IMR-90 (cell line): ENCODE measurements at regions not wholly inside any gene's neighbourhood (a gene's known extent, or its start where the extent isn't known, plus 50 kb on each side); places are given as distances from the start of the nearest gene placed in this dataset.

Source experiments
- ATAC-seq: fragments of 200-7000 bp; cut with Tn5 transposase; 2 replicates; pipeline ENCODE4 v1.9.1; 2020; ENCODE audit warnings: low read depth, mild to moderate bottlenecking, moderate library complexity
- BruUV-seq: library from RNA; stranded (reverse); fragments of 400-500 nt; replicated peaks from 2 replicates; lab custom pipeline; 2021; lab: Mats Ljungman, UMichigan
- CTCF ChIA-PET: fragments of 300-600 bp; formaldehyde crosslinking; extraction: SDS; loops from one replicate; lab custom pipeline; 2021; ENCODE audit warnings: antibody characterized with exemption; lab: Yijun Ruan, JAX
- POLR2A ChIA-PET: fragments of 300-600 bp; sonication (Branson Sonifier 250); formaldehyde crosslinking; loops from one replicate; lab custom pipeline; 2022; ENCODE audit warnings: antibody characterized with exemption; ENCODE audit not compliant: unreplicated experiment; lab: Charles Lee
- DNase-seq: peaks from one replicate; pipeline ENCODE4 v3.0.0; 2013
- H2AFZ ChIP-seq: replicated peaks from 2 replicates; pipeline ENCODE3; 2013; ENCODE audit warnings: low read length, mild to moderate bottlenecking; ENCODE audit not compliant: poor library complexity
- H2AK5ac ChIP-seq: 2 replicates; pipeline ENCODE4 v1.6.1; 2013; ENCODE audit warnings: low read depth, low read length, inconsistent platforms
- H2AK9ac ChIP-seq: replicated peaks from 2 replicates; pipeline ENCODE3; 2013; ENCODE audit warnings: mild to moderate bottlenecking, low read depth, low read length, moderate library complexity; ENCODE audit not compliant: poor library complexity
- H2BK120ac ChIP-seq: 2 replicates; pipeline ENCODE4 v1.6.1; 2013; ENCODE audit warnings: low read depth, low read length, inconsistent platforms
- H2BK15ac ChIP-seq: 3 replicates; pipeline ENCODE4 v1.6.1; 2013; ENCODE audit warnings: low read depth, low read length, inconsistent platforms
- H2BK20ac ChIP-seq: 2 replicates; pipeline ENCODE4 v1.6.1; 2013; ENCODE audit warnings: low read depth, mild to moderate bottlenecking, inconsistent platforms, low read length, moderate library complexity
- H2BK5ac ChIP-seq: 2 replicates; pipeline ENCODE4 v1.6.1; 2013; ENCODE audit warnings: mild to moderate bottlenecking, low read depth, low read length, inconsistent platforms; ENCODE audit not compliant: poor library complexity, severe bottlenecking
- H3K14ac ChIP-seq: replicated peaks from 2 replicates; pipeline ENCODE4 v1.6.1; 2013; ENCODE audit warnings: low read depth, low read length, inconsistent platforms
- H3K18ac ChIP-seq: 2 replicates; pipeline ENCODE4 v1.6.1; 2013; ENCODE audit warnings: low read depth, low read length, control low read depth
- H3K23ac ChIP-seq: 2 replicates; pipeline ENCODE4 v1.6.1; 2013; ENCODE audit warnings: low read depth, low read length, inconsistent platforms
- H3K27ac ChIP-seq: 2 replicates; pipeline ENCODE4 v1.5.1; 2013; ENCODE audit warnings: mild to moderate bottlenecking, control low read depth, low read length; ENCODE audit not compliant: insufficient read depth
- H3K27me3 ChIP-seq: 2 replicates; pipeline ENCODE4 v1.6.1; 2013; ENCODE audit warnings: low read length; ENCODE audit not compliant: control insufficient read depth, insufficient read depth
- H3K36me3 ChIP-seq: 2 replicates; pipeline ENCODE4 v1.6.1; 2013; ENCODE audit warnings: low read length, mixed read lengths; ENCODE audit not compliant: control insufficient read depth, insufficient read depth
- H3K4ac ChIP-seq: 2 replicates; pipeline ENCODE4 v1.6.1; 2013; ENCODE audit warnings: low read depth, low read length, inconsistent platforms
- H3K4me1 ChIP-seq: 2 replicates; pipeline ENCODE4 v1.6.1; 2013; ENCODE audit warnings: low read length, mixed read lengths; ENCODE audit not compliant: control insufficient read depth, insufficient read depth
- H3K4me2 ChIP-seq: 2 replicates; pipeline ENCODE4 v1.6.1; 2013; ENCODE audit warnings: low read depth, mild to moderate bottlenecking, control low read depth, low read length, moderate library complexity
- H3K4me3 ChIP-seq: 2 replicates; pipeline ENCODE4 v1.5.1; 2013; ENCODE audit warnings: low read depth, mild to moderate bottlenecking, control low read depth, low read length, moderate library complexity; ENCODE audit not compliant: insufficient read depth
- H3K56ac ChIP-seq: 2 replicates; pipeline ENCODE4 v1.6.1; 2013; ENCODE audit warnings: low read length, inconsistent platforms; ENCODE audit not compliant: insufficient read depth; ENCODE audit errors: extremely low read depth
- H3K79me1 ChIP-seq, 2 experiments: 2 replicates each; pipeline ENCODE4 v1.6.1; 2013; ENCODE audit warnings: low read length in 2 of 2, inconsistent platforms in 1 of 2, low read depth in 1 of 2
- H3K9ac ChIP-seq: 2 replicates; pipeline ENCODE4 v1.6.1; 2013; ENCODE audit warnings: low read depth, low read length, control low read depth
- H3K9me1 ChIP-seq: 2 replicates; pipeline ENCODE4 v1.6.1; 2013; ENCODE audit warnings: low read length, inconsistent platforms; ENCODE audit not compliant: insufficient read depth
- H3K9me3 ChIP-seq: 2 replicates; pipeline ENCODE4 v1.6.1; 2013; ENCODE audit warnings: low read length; ENCODE audit not compliant: control insufficient read depth, insufficient read depth
- H4K20me1 ChIP-seq: 2 replicates; pipeline ENCODE4 v1.6.1; 2013; ENCODE audit warnings: low read length, inconsistent platforms; ENCODE audit not compliant: insufficient read depth
- H4K5ac ChIP-seq: 2 replicates; pipeline ENCODE4 v1.6.1; 2013; ENCODE audit warnings: mild to moderate bottlenecking, low read depth, low read length, control low read depth
- H4K8ac ChIP-seq, 2 experiments: 2 replicates each; pipeline ENCODE4 v1.6.1; 2013; ENCODE audit warnings: low read depth in 2 of 2, low read length in 2 of 2, control low read depth in 1 of 2, inconsistent platforms in 1 of 2
- H4K91ac ChIP-seq: 2 replicates; pipeline ENCODE4 v1.6.1; 2013; ENCODE audit warnings: low read depth, low read length, inconsistent platforms; ENCODE audit not compliant: insufficient read depth
- CHD1 ChIP-seq: IDR thresholded peaks from 2 replicates; pipeline ENCODE4 v1.6.1; 2012; ENCODE audit warnings: low read depth, low read length, improper control_type of control experiment
- MAFK ChIP-seq: IDR thresholded peaks from 2 replicates; pipeline ENCODE4 v1.6.1; 2012; ENCODE audit warnings: low read depth, low read length, improper control_type of control experiment
- MAZ ChIP-seq: IDR thresholded peaks from 2 replicates; pipeline ENCODE4 v1.6.1; 2012; ENCODE audit warnings: low read depth, mild to moderate bottlenecking, low read length, improper control_type of control experiment, moderate library complexity, borderline replicate concordance
- RFX5 ChIP-seq: IDR thresholded peaks from 2 replicates; pipeline ENCODE4 v1.8.0; 2012; ENCODE audit warnings: low read depth, mild to moderate bottlenecking, low read length, moderate library complexity
- SMC3 ChIP-seq: fragments of 150-350 bp; IDR thresholded peaks from 2 replicates; pipeline ENCODE4 v1.6.1; 2016; ENCODE audit warnings: low read depth, mild to moderate bottlenecking, antibody characterized with exemption, low read length, moderate library complexity
- USF2 ChIP-seq: fragments of 150-350 bp; IDR thresholded peaks from 2 replicates; pipeline ENCODE4 v1.6.1; 2017; ENCODE audit warnings: mild to moderate bottlenecking, antibody characterized with exemption, low read length, low read depth
- WGBS, 2 experiments: methylation state at CpG; one replicate each; pipeline versions ENCODE4 v1.1.5 to v1.1.7; 2013; ENCODE audit warnings: missing lambda C conversion rate in 2 of 2; ENCODE audit not compliant: insufficient read length in 1 of 2; ENCODE audit errors: extremely low coverage in 2 of 2; 5-methylcytosine and 5-hydroxymethylcytosine counted together
- dilution Hi-C: fragments of 300-500 bp; cut with HindIII; formaldehyde crosslinking; loops from one replicate; pipeline ENCODE4 v1.14.3; 2018; ENCODE audit warnings: low sequenced_read_pairs; ENCODE audit not compliant: unreplicated experiment
- in situ Hi-C: fragments of 300-500 bp; cut with MboI; formaldehyde crosslinking; loops from 3 replicates; pipeline ENCODE4 v1.14.3; 2019; ENCODE audit warnings: low sequenced_read_pairs, inconsistent platforms, mixed read lengths
- intact Hi-C: fragments of 100-400 bp; cut with micrococcal nuclease; formaldehyde crosslinking; loops from 2 replicates; pipeline ENCODE4 v1.10.0; 2022
- TF ChIP-seq, protein P1 (sequence below): fragments of 150-350 bp; IDR thresholded peaks from 2 replicates; pipeline ENCODE4 v1.6.1; 2016; ENCODE audit warnings: low read depth, mild to moderate bottlenecking, low read length, moderate library complexity, borderline replicate concordance
- TF ChIP-seq, protein P2 (sequence below): conservative IDR thresholded peaks from 2 replicates; pipeline ENCODE4 v1.5.1; 2012; ENCODE audit warnings: mild to moderate bottlenecking, low read depth, low read length, improper control_type of control experiment

GRCh38 chr15:77827860-77828259, 195.1 kb upstream of the LINGO1 start:
- Histone ChIP-seq H3K4ac (no peak overlapping the region), H3K36me3 (no peaks in the 10 kb centered on the region), H2BK15ac (no peak overlapping the region), H3K4me3 (no peak overlapping the region), H3K27ac (no peak overlapping the region), H3K4me2 (no peak overlapping the region), H3K4me1 (no peaks in the 10 kb centered on the region), H2AK9ac (no peak overlapping the region), H3K56ac (no peak overlapping the region), H2BK120ac (no peak overlapping the region), H3K9me3 (no peaks in the 10 kb centered on the region), H3K9me1 (no peaks in the 10 kb centered on the region; the same call in 1 of the 2 replicates), H2BK5ac (no peak overlapping the region), H3K14ac (no peak overlapping the region), H2BK20ac (no peak overlapping the region), H3K23ac (no peak overlapping the region), H2AK5ac (no peak overlapping the region), H4K8ac (no peak overlapping the region), H4K20me1 (0 out of 2 replicates have a peak, but pooled peaks cover 3% of the 10 kb centered on the region), H3K79me1 (no peaks in the 10 kb centered on the region), H3K18ac (no peak overlapping the region), H3K9ac (no peak overlapping the region), H2AFZ (no peak overlapping the region), H3K27me3 (peaks cover 51% of the 10 kb centered on the region), H4K5ac (no peak overlapping the region), H4K91ac (no peak overlapping the region)
- no TSS peak for BruUV-seq
- dilution Hi-C loops (no loop called here), in situ Hi-C loops (no loop called here), intact Hi-C loops (no loop called here)
- 88% methylated on average over 4 of the region's 4 CpGs; no CpG with 5 or more reads in 1 of the 2 experiments for WGBS, 2 experiments
- DNase-seq (no peak), ATAC-seq (no peak)
- CTCF ChIA-PET, result no interaction called here
- TF ChIP-seq MAFK (no peak), MAZ (no peak), SMC3 (no peak), USF2 (no peak), CHD1 (no peak), RFX5 (no peak)
- TF ChIP-seq, protein P1, sequence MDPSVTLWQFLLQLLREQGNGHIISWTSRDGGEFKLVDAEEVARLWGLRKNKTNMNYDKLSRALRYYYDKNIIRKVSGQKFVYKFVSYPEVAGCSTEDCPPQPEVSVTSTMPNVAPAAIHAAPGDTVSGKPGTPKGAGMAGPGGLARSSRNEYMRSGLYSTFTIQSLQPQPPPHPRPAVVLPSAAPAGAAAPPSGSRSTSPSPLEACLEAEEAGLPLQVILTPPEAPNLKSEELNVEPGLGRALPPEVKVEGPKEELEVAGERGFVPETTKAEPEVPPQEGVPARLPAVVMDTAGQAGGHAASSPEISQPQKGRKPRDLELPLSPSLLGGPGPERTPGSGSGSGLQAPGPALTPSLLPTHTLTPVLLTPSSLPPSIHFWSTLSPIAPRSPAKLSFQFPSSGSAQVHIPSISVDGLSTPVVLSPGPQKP, result no peak
- TF ChIP-seq, protein P2, sequence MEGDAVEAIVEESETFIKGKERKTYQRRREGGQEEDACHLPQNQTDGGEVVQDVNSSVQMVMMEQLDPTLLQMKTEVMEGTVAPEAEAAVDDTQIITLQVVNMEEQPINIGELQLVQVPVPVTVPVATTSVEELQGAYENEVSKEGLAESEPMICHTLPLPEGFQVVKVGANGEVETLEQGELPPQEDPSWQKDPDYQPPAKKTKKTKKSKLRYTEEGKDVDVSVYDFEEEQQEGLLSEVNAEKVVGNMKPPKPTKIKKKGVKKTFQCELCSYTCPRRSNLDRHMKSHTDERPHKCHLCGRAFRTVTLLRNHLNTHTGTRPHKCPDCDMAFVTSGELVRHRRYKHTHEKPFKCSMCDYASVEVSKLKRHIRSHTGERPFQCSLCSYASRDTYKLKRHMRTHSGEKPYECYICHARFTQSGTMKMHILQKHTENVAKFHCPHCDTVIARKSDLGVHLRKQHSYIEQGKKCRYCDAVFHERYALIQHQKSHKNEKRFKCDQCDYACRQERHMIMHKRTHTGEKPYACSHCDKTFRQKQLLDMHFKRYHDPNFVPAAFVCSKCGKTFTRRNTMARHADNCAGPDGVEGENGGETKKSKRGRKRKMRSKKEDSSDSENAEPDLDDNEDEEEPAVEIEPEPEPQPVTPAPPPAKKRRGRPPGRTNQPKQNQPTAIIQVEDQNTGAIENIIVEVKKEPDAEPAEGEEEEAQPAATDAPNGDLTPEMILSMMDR, result no peak
- POLR2A ChIA-PET, result no interaction called here
